ENCODE measurements at regions not wholly inside any gene's neighbourhood (a gene's known extent, or its start where the extent isn't known, plus 50 kb on each side); places are given as distances from the start of the nearest gene placed in this dataset.

GRCh38 chr9:116072046-116072445 lies 81.5 kb upstream of the PAPPA start:
- no peaks in the 10 kb centered on the region for H3K4me1 ChIP-seq (ENCODE audit: insufficient read depth, low read length)
- H3K27ac ChIP-seq (ENCODE audit: low read depth, low read length): no peak overlapping the region
- no peak overlapping the region for H3K4me3 ChIP-seq (ENCODE audit: low read depth in 1 of 2, low read length in 2 of 2)
- H3K9ac ChIP-seq (ENCODE audit: low read length): no peak overlapping the region
- no peaks in the 10 kb centered on the region for H3K27me3 ChIP-seq (ENCODE audit: control insufficient read depth in 1 of 2, insufficient read depth in 2 of 2, low read length in 2 of 2)
- H3K9me3 ChIP-seq (ENCODE audit: low read length): no peaks in the 10 kb centered on the region
- no peaks in the 10 kb centered on the region for H3K36me3 ChIP-seq (ENCODE audit: insufficient read depth, low read length)

- no peak overlapping the region for H3K4me3 ChIP-seq (ENCODE audit: low read depth in 1 of 2, low read length in 2 of 2)
- no peaks in the 10 kb centered on the region for H3K36me3 ChIP-seq (ENCODE audit: insufficient read depth, low read length)
- H3K9ac ChIP-seq (ENCODE audit: low read length): no peak overlapping the region
- no peaks in the 10 kb centered on the region for H3K9me3 ChIP-seq (ENCODE audit: low read length)
- H3K27ac ChIP-seq (ENCODE audit: low read depth, low read length): no peak overlapping the region
- no peaks in the 10 kb centered on the region for H3K27me3 ChIP-seq (ENCODE audit: control insufficient read depth in 1 of 2, insufficient read depth in 2 of 2, low read length in 2 of 2)
- H3K4me1 ChIP-seq (ENCODE audit: insufficient read depth, low read length): no peaks in the 10 kb centered on the region
These were observed 79.8 kb upstream of the PAPPA start for GRCh38 chr9:116073826-116074225.

- H3K9ac ChIP-seq (ENCODE audit: low read length): no peak overlapping the region
These were observed 78.9 kb upstream of the PAPPA start for GRCh38 chr9:116074658-116075057.

GRCh38 chr9:116075191-116075590 lies 78.4 kb upstream of the PAPPA start:
- Histone ChIP-seq H3K9ac (ENCODE audit: low read length) (no peak overlapping the region), H3K4me3 (ENCODE audit: low read depth in 1 of 2, low read length in 2 of 2) (no peak overlapping the region), H3K27ac (ENCODE audit: low read depth, low read length) (no peak overlapping the region), H3K4me1 (ENCODE audit: insufficient read depth, low read length) (no peaks in the 10 kb centered on the region), H3K27me3 (ENCODE audit: control insufficient read depth in 1 of 2, insufficient read depth in 2 of 2, low read length in 2 of 2) (no peaks in the 10 kb centered on the region), H3K36me3 (ENCODE audit: insufficient read depth, low read length) (no peaks in the 10 kb centered on the region), H3K9me3 (ENCODE audit: low read length) (no peaks in the 10 kb centered on the region)

More at GRCh38 chr9:116074658-116075057, 78.9 kb upstream of the PAPPA start:
- Histone ChIP-seq H3K27ac (ENCODE audit: low read depth, low read length) (no peak overlapping the region), H3K4me1 (ENCODE audit: insufficient read depth, low read length) (no peaks in the 10 kb centered on the region), H3K9me3 (ENCODE audit: low read length) (no peaks in the 10 kb centered on the region), H3K36me3 (ENCODE audit: insufficient read depth, low read length) (no peaks in the 10 kb centered on the region), H3K27me3 (ENCODE audit: control insufficient read depth in 1 of 2, insufficient read depth in 2 of 2, low read length in 2 of 2) (no peaks in the 10 kb centered on the region), H3K4me3 (ENCODE audit: low read depth in 1 of 2, low read length in 2 of 2) (no peak overlapping the region)

- H3K9ac ChIP-seq (ENCODE audit: low read length): no peak overlapping the region
These were observed 75.0 kb upstream of the PAPPA start for GRCh38 chr9:116078640-116079039.

GRCh38 chr9:116080561-116080960 lies 73.0 kb upstream of the PAPPA start:
- H3K4me1 ChIP-seq (ENCODE audit: insufficient read depth, low read length): no peaks in the 10 kb centered on the region
- H3K9me3 ChIP-seq (ENCODE audit: low read length): no peaks in the 10 kb centered on the region
- no peak overlapping the region for H3K9ac ChIP-seq (ENCODE audit: low read length)
- no peaks in the 10 kb centered on the region for H3K36me3 ChIP-seq (ENCODE audit: insufficient read depth, low read length)
- H3K27ac ChIP-seq (ENCODE audit: low read depth, low read length): no peak overlapping the region
- H3K4me3 ChIP-seq (ENCODE audit: low read depth in 1 of 2, low read length in 2 of 2): no peak overlapping the region
- H3K27me3 ChIP-seq (ENCODE audit: control insufficient read depth in 1 of 2, insufficient read depth in 2 of 2, low read length in 2 of 2): no peaks in the 10 kb centered on the region

More at GRCh38 chr9:116078640-116079039, 75.0 kb upstream of the PAPPA start:
- no peak overlapping the region for H3K27ac ChIP-seq (ENCODE audit: low read depth, low read length)
- no peaks in the 10 kb centered on the region for H3K36me3 ChIP-seq (ENCODE audit: insufficient read depth, low read length)
- no peaks in the 10 kb centered on the region for H3K9me3 ChIP-seq (ENCODE audit: low read length)
- H3K4me3 ChIP-seq (ENCODE audit: low read depth in 1 of 2, low read length in 2 of 2): no peak overlapping the region
- H3K4me1 ChIP-seq (ENCODE audit: insufficient read depth, low read length): no peaks in the 10 kb centered on the region
- H3K27me3 ChIP-seq (ENCODE audit: control insufficient read depth in 1 of 2, insufficient read depth in 2 of 2, low read length in 2 of 2): no peaks in the 10 kb centered on the region

GRCh38 chr9:116081435-116082115 lies 72.0 kb upstream of the PAPPA start:
- no peaks in the 10 kb centered on the region for H3K36me3 ChIP-seq (ENCODE audit: insufficient read depth, low read length)
- no peak overlapping the region for H3K9ac ChIP-seq (ENCODE audit: low read length)
- H3K27ac ChIP-seq (ENCODE audit: low read depth, low read length): no peak overlapping the region
- H3K27me3 ChIP-seq (ENCODE audit: control insufficient read depth in 1 of 2, insufficient read depth in 2 of 2, low read length in 2 of 2): no peaks in the 10 kb centered on the region
- no peaks in the 10 kb centered on the region for H3K4me1 ChIP-seq (ENCODE audit: insufficient read depth, low read length)
- H3K9me3 ChIP-seq (ENCODE audit: low read length): no peaks in the 10 kb centered on the region
- H3K4me3 ChIP-seq (ENCODE audit: low read depth in 1 of 2, low read length in 2 of 2): no peak overlapping the region

- Histone ChIP-seq H3K9me3 (ENCODE audit: low read length) (no peaks in the 10 kb centered on the region), H3K27ac (ENCODE audit: low read depth, low read length) (no peak overlapping the region), H3K4me1 (ENCODE audit: insufficient read depth, low read length) (no peaks in the 10 kb centered on the region), H3K4me3 (ENCODE audit: low read depth in 1 of 2, low read length in 2 of 2) (no peak overlapping the region), H3K27me3 (ENCODE audit: control insufficient read depth in 1 of 2, insufficient read depth in 2 of 2, low read length in 2 of 2) (no peaks in the 10 kb centered on the region), H3K9ac (ENCODE audit: low read length) (no peak overlapping the region), H3K36me3 (ENCODE audit: insufficient read depth, low read length) (no peaks in the 10 kb centered on the region)
These were observed 69.8 kb upstream of the PAPPA start for GRCh38 chr9:116083837-116084236.

GRCh38 chr9:116084497-116084896 lies 69.1 kb upstream of the PAPPA start:
- Histone ChIP-seq H3K9me3 (ENCODE audit: low read length) (no peaks in the 10 kb centered on the region), H3K27ac (ENCODE audit: low read depth, low read length) (no peak overlapping the region), H3K36me3 (ENCODE audit: insufficient read depth, low read length) (no peaks in the 10 kb centered on the region), H3K4me3 (ENCODE audit: low read depth in 1 of 2, low read length in 2 of 2) (no peak overlapping the region), H3K27me3 (ENCODE audit: control insufficient read depth in 1 of 2, insufficient read depth in 2 of 2, low read length in 2 of 2) (no peaks in the 10 kb centered on the region), H3K4me1 (ENCODE audit: insufficient read depth, low read length) (no peaks in the 10 kb centered on the region), H3K9ac (ENCODE audit: low read length) (no peak overlapping the region)

GRCh38 chr9:116087246-116087645 lies 66.3 kb upstream of the PAPPA start:
- H3K36me3 ChIP-seq (ENCODE audit: insufficient read depth, low read length): no peaks in the 10 kb centered on the region
- no peak overlapping the region for H3K27ac ChIP-seq (ENCODE audit: low read depth, low read length)

GRCh38 chr9:116087751-116088194 lies 65.8 kb upstream of the PAPPA start:
- Histone ChIP-seq H3K27ac (ENCODE audit: low read depth, low read length) (no peak overlapping the region), H3K9ac (ENCODE audit: low read length) (no peak overlapping the region), H3K27me3 (ENCODE audit: control insufficient read depth in 1 of 2, insufficient read depth in 2 of 2, low read length in 2 of 2) (no peaks in the 10 kb centered on the region), H3K4me3 (ENCODE audit: low read depth in 1 of 2, low read length in 2 of 2) (no peak overlapping the region), H3K9me3 (ENCODE audit: low read length) (no peaks in the 10 kb centered on the region), H3K36me3 (ENCODE audit: insufficient read depth, low read length) (no peaks in the 10 kb centered on the region), H3K4me1 (ENCODE audit: insufficient read depth, low read length) (no peaks in the 10 kb centered on the region)

More at GRCh38 chr9:116087246-116087645, 66.3 kb upstream of the PAPPA start:
- Histone ChIP-seq H3K9me3 (ENCODE audit: low read length) (no peaks in the 10 kb centered on the region), H3K27me3 (ENCODE audit: control insufficient read depth in 1 of 2, insufficient read depth in 2 of 2, low read length in 2 of 2) (no peaks in the 10 kb centered on the region), H3K9ac (ENCODE audit: low read length) (no peak overlapping the region), H3K4me3 (ENCODE audit: low read depth in 1 of 2, low read length in 2 of 2) (no peak overlapping the region), H3K4me1 (ENCODE audit: insufficient read depth, low read length) (no peaks in the 10 kb centered on the region)

GRCh38 chr9:116088396-116088795 lies 65.2 kb upstream of the PAPPA start:
- H3K27me3 ChIP-seq (ENCODE audit: control insufficient read depth in 1 of 2, insufficient read depth in 2 of 2, low read length in 2 of 2): no peaks in the 10 kb centered on the region
- no peaks in the 10 kb centered on the region for H3K9me3 ChIP-seq (ENCODE audit: low read length)
- no peak overlapping the region for H3K27ac ChIP-seq (ENCODE audit: low read depth, low read length)
- no peaks in the 10 kb centered on the region for H3K36me3 ChIP-seq (ENCODE audit: insufficient read depth, low read length)
- no peak overlapping the region for H3K9ac ChIP-seq (ENCODE audit: low read length)
- H3K4me1 ChIP-seq (ENCODE audit: insufficient read depth, low read length): no peaks in the 10 kb centered on the region
- H3K4me3 ChIP-seq (ENCODE audit: low read depth in 1 of 2, low read length in 2 of 2): no peak overlapping the region

Data from muscle layer of colon (tissue), 2 donors.